HepG2 (cell line): ENCODE measurements at regions not wholly inside any gene's neighbourhood (a gene's known extent, or its start where the extent isn't known, plus 50 kb on each side); places are given as distances from the start of the nearest gene placed in this dataset.
A peak's percentile ranks its signal among the peaks of the same experiment; 100 is the strongest.

ENCODE experiments used
- ASH2L ChIP-seq: fragments of 300-600, 200-600 bp; sonication (generic); IDR thresholded peaks from 2 replicates; pipeline ENCODE4 v1.7.0; 2017; ENCODE audit warnings: low read depth, mild to moderate bottlenecking, moderate library complexity, mixed read lengths, low read length; ENCODE audit not compliant: insufficient read length
- ATF5 ChIP-seq: sonication (generic); formaldehyde crosslinking; IDR thresholded peaks from 2 replicates; pipeline ENCODE4 v1.4.0; 2020; ENCODE audit warnings: mild to moderate bottlenecking, low read depth, missing genetic modification reagents
- BRCA1 ChIP-seq: sonication (generic); formaldehyde crosslinking; IDR thresholded peaks from 2 replicates; pipeline ENCODE4 v1.4.0; 2020; ENCODE audit warnings: missing genetic modification reagents
- DBP ChIP-seq: sonication (generic); formaldehyde crosslinking; IDR thresholded peaks from 2 replicates; pipeline ENCODE4 v1.4.0; 2020; ENCODE audit warnings: missing genetic modification reagents; ENCODE audit errors: not compliant biosample characterization
- FOXK2 ChIP-seq: fragments of 450-650 bp; IDR thresholded peaks from 2 replicates; pipeline ENCODE4 v1.6.1; 2016
- FOXO4 ChIP-seq: sonication (generic); formaldehyde crosslinking; conservative IDR thresholded peaks from 2 replicates; pipeline ENCODE4 v1.8.1; 2023; ENCODE audit warnings: missing genetic modification reagents
- HOXA3 ChIP-seq: sonication (generic); formaldehyde crosslinking; IDR thresholded peaks from 2 replicates; pipeline ENCODE4 v1.5.0; 2020; ENCODE audit warnings: missing genetic modification reagents
- KDM1A ChIP-seq: IDR thresholded peaks from 2 replicates; pipeline ENCODE4 v1.6.1; 2016; ENCODE audit warnings: missing compliant biosample characterization
- MXD3 ChIP-seq: IDR thresholded peaks from 2 replicates; pipeline ENCODE4 v1.6.1; 2016; ENCODE audit warnings: mild to moderate bottlenecking, missing biosample characterization, missing genetic modification reagents
- PREB ChIP-seq: sonication (generic); formaldehyde crosslinking; IDR thresholded peaks from 2 replicates; pipeline ENCODE4 v1.4.0; 2020; ENCODE audit warnings: missing genetic modification reagents
- ZBTB7B ChIP-seq: sonication (generic); formaldehyde crosslinking; IDR thresholded peaks from 2 replicates; pipeline ENCODE4 v1.4.0; 2020; ENCODE audit warnings: missing genetic modification reagents
- ZNF17 ChIP-seq: sonication (generic); formaldehyde crosslinking; IDR thresholded peaks from 2 replicates; pipeline ENCODE4 v1.5.0; 2020; ENCODE audit warnings: mild to moderate bottlenecking, missing genetic modification reagents
- ZNF382 ChIP-seq: sonication (generic); formaldehyde crosslinking; IDR thresholded peaks from 2 replicates; pipeline ENCODE4 v1.5.0; 2020; ENCODE audit warnings: missing genetic modification reagents, mild to moderate bottlenecking, borderline replicate concordance
- ZSCAN12 ChIP-seq: sonication (generic); formaldehyde crosslinking; IDR thresholded peaks from 2 replicates; pipeline ENCODE4 v1.9.0; 2021; ENCODE audit warnings: mild to moderate bottlenecking, missing genetic modification reagents
- TF ChIP-seq, protein P1 (sequence below): sonication (generic); formaldehyde crosslinking; IDR thresholded peaks from 2 replicates; pipeline ENCODE4 v1.8.0; 2023; ENCODE audit warnings: mild to moderate bottlenecking, missing genetic modification reagents
- TF ChIP-seq, protein P2 (sequence below): sonication (generic); formaldehyde crosslinking; IDR thresholded peaks from 2 replicates; pipeline ENCODE4 v1.8.0; 2022; ENCODE audit warnings: mild to moderate bottlenecking, missing genetic modification reagents, moderate library complexity
- TF ChIP-seq, protein P3 (sequence below): sonication (generic); formaldehyde crosslinking; conservative IDR thresholded peaks from 2 replicates; pipeline ENCODE4 v1.4.0; 2020; ENCODE audit warnings: mild to moderate bottlenecking, missing genetic modification reagents, moderate library complexity

- TF ChIP-seq ZSCAN12 = no peak
- TF ChIP-seq, protein P1, sequence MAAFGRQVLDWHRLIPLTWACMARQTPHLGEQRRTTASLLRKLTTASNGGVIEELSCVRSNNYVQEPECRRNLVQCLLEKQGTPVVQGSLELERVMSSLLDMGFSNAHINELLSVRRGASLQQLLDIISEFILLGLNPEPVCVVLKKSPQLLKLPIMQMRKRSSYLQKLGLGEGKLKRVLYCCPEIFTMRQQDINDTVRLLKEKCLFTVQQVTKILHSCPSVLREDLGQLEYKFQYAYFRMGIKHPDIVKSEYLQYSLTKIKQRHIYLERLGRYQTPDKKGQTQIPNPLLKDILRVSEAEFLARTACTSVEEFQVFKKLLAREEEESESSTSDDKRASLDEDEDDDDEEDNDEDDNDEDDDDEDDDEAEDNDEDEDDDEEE = no peak
- TF ChIP-seq FOXO4 = no peak
- peak; percentile 51 for TF ChIP-seq ASH2L
- TF ChIP-seq, protein P2, sequence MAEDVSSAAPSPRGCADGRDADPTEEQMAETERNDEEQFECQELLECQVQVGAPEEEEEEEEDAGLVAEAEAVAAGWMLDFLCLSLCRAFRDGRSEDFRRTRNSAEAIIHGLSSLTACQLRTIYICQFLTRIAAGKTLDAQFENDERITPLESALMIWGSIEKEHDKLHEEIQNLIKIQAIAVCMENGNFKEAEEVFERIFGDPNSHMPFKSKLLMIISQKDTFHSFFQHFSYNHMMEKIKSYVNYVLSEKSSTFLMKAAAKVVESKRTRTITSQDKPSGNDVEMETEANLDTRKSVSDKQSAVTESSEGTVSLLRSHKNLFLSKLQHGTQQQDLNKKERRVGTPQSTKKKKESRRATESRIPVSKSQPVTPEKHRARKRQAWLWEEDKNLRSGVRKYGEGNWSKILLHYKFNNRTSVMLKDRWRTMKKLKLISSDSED (CRISPR knock-in tag) = no peak
- TF ChIP-seq HOXA3 (CRISPR knock-in tag) = 0 out of 2 replicates have a peak, but pooled peaks have one; percentile 31
- TF ChIP-seq BRCA1 (CRISPR knock-in tag) = no peak
- TF ChIP-seq ZNF17 (CRISPR knock-in tag) = no peak
- TF ChIP-seq ZNF382 (CRISPR knock-in tag) = no peak
- no peak for TF ChIP-seq KDM1A (CRISPR knock-in tag)
- TF ChIP-seq DBP (CRISPR knock-in tag) = no peak
- TF ChIP-seq MXD3 (CRISPR knock-in tag) = no peak
- TF ChIP-seq, protein P3, sequence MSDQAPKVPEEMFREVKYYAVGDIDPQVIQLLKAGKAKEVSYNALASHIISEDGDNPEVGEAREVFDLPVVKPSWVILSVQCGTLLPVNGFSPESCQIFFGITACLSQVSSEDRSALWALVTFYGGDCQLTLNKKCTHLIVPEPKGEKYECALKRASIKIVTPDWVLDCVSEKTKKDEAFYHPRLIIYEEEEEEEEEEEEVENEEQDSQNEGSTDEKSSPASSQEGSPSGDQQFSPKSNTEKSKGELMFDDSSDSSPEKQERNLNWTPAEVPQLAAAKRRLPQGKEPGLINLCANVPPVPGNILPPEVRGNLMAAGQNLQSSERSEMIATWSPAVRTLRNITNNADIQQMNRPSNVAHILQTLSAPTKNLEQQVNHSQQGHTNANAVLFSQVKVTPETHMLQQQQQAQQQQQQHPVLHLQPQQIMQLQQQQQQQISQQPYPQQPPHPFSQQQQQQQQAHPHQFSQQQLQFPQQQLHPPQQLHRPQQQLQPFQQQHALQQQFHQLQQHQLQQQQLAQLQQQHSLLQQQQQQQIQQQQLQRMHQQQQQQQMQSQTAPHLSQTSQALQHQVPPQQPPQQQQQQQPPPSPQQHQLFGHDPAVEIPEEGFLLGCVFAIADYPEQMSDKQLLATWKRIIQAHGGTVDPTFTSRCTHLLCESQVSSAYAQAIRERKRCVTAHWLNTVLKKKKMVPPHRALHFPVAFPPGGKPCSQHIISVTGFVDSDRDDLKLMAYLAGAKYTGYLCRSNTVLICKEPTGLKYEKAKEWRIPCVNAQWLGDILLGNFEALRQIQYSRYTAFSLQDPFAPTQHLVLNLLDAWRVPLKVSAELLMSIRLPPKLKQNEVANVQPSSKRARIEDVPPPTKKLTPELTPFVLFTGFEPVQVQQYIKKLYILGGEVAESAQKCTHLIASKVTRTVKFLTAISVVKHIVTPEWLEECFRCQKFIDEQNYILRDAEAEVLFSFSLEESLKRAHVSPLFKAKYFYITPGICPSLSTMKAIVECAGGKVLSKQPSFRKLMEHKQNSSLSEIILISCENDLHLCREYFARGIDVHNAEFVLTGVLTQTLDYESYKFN (CRISPR knock-in tag) = peak; percentile 59
- TF ChIP-seq FOXK2 = no peak
- no peak for TF ChIP-seq ZBTB7B (CRISPR knock-in tag)
- no peak for TF ChIP-seq PREB (CRISPR knock-in tag)
- TF ChIP-seq ATF5 (CRISPR knock-in tag) = no peak
Measured at GRCh38 chr5:67268231-67269021, 71.8 kb upstream of the CD180 start (continued).
